ENCODE measurements at regions not wholly inside any gene's neighbourhood (a gene's known extent, or its start where the extent isn't known, plus 50 kb on each side); places are given as distances from the start of the nearest gene placed in this dataset.

DNA sequence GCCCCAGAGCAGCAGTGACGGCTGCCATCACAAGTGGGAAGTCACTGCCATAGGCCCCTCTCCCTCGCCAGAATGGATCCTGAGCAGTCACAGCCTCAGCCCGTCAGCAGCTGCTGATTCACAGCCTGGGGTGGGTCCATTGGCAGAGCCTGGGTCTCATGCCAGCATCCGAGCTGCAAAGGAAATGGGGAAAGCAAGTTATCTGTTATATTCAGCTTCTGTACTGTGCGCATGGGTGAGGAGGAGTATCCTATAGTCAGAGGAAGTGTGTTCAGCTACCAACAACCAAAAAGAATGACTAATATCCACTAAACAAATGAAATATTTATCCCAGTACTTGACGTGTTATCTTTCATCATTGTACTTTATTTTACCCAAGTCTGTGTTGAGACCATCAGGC lies 119.7 kb downstream of the RCN1 start:
- no peak overlapping the region for H3K27ac ChIP-seq (ENCODE audit: low read length)
- no peaks in the 10 kb centered on the region for H3K27me3 ChIP-seq (ENCODE audit: control insufficient read depth, insufficient read depth, low read length)
- H3K9ac ChIP-seq (ENCODE audit: low read length), result no peak overlapping the region

GRCh38 chr11:32213223-32213622 lies 122.3 kb downstream of the RCN1 start:
- H3K36me3 ChIP-seq (ENCODE audit: control insufficient read depth, low read depth, low read length), result no peaks in the 10 kb centered on the region
- H3K27ac ChIP-seq (ENCODE audit: low read length), result no peak overlapping the region
- no peaks in the 10 kb centered on the region for H3K27me3 ChIP-seq (ENCODE audit: control insufficient read depth, insufficient read depth, low read length)
- no peaks in the 10 kb centered on the region for H3K9me3 ChIP-seq (ENCODE audit: control insufficient read depth, low read depth, low read length)
- H3K9ac ChIP-seq (ENCODE audit: low read length), result no peak overlapping the region
- no peak overlapping the region for H3K4me3 ChIP-seq (ENCODE audit: low read length)
- peaks cover 6% of the 10 kb centered on the region for H3K4me1 ChIP-seq (ENCODE audit: control insufficient read depth, low read depth, low read length)

More for the DNA sequence above, 119.7 kb downstream of the RCN1 start:
- no peaks in the 10 kb centered on the region for H3K9me3 ChIP-seq (ENCODE audit: control insufficient read depth, low read depth, low read length)
- H3K4me1 ChIP-seq (ENCODE audit: control insufficient read depth, low read depth, low read length), result peaks cover 6% of the 10 kb centered on the region
- no peaks in the 10 kb centered on the region for H3K36me3 ChIP-seq (ENCODE audit: control insufficient read depth, low read depth, low read length)
- no peak overlapping the region for H3K4me3 ChIP-seq (ENCODE audit: low read length)

GRCh38 chr11:32215157-32215556 lies 124.3 kb downstream of the RCN1 start:
- H3K27me3 ChIP-seq (ENCODE audit: control insufficient read depth, insufficient read depth, low read length), result no peaks in the 10 kb centered on the region
- H3K9ac ChIP-seq (ENCODE audit: low read length), result no peak overlapping the region
- H3K4me1 ChIP-seq (ENCODE audit: control insufficient read depth, low read depth, low read length), result peaks cover 6% of the 10 kb centered on the region
- H3K27ac ChIP-seq (ENCODE audit: low read length), result no peak overlapping the region
- H3K9me3 ChIP-seq (ENCODE audit: control insufficient read depth, low read depth, low read length), result no peaks in the 10 kb centered on the region
- H3K4me3 ChIP-seq (ENCODE audit: low read length), result no peak overlapping the region
- H3K36me3 ChIP-seq (ENCODE audit: control insufficient read depth, low read depth, low read length), result no peaks in the 10 kb centered on the region

DNA sequence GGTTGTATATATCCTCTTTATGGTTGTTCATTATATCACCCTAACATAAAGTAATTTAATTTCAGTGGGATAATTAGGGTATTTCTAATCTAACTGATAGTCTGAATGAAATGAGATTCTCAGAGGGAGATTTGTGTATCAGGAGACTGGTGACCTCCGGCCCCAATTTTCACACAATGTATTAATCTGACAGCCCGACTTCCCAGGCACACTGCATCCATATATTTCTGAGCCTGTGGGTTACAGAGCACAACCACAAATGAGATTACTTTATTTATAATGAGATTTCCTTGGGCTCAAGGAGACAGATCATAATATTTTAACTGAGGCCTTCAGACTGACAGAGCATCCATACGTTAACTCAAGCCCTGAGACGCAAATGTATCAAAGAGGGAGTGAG lies 125.9 kb downstream of the RCN1 start:
- Histone ChIP-seq H3K27me3 (ENCODE audit: control insufficient read depth, insufficient read depth, low read length) (no peaks in the 10 kb centered on the region), H3K27ac (ENCODE audit: low read length) (no peak overlapping the region), H3K36me3 (ENCODE audit: control insufficient read depth, low read depth, low read length) (no peaks in the 10 kb centered on the region), H3K9me3 (ENCODE audit: control insufficient read depth, low read depth, low read length) (no peaks in the 10 kb centered on the region), H3K4me3 (ENCODE audit: low read length) (no peak overlapping the region), H3K4me1 (ENCODE audit: control insufficient read depth, low read depth, low read length) (peaks cover 6% of the 10 kb centered on the region), H3K9ac (ENCODE audit: low read length) (no peak overlapping the region)

DNA sequence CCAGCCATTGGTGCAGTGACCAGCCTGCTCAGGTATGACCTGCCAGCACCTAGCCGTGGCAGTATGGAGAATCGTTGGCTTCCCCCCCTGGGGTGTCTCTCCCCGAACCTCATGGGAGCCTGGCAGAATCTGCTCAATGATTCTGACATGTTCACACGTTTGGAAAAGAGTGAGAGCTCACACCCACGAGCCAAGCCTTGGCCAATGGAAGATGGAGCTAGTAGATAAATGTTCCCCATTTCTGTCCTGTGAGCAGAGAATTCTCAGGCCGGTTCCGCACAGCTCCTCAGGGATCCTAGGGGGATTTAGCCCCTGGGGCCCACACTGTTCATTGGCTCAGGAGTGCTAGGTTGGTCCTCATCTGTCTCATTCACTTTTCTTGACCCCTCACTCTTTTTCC lies 128.4 kb downstream of the RCN1 start:
- Histone ChIP-seq H3K9ac (ENCODE audit: low read length) (no peak overlapping the region), H3K4me1 (ENCODE audit: control insufficient read depth, low read depth, low read length) (no peaks in the 10 kb centered on the region), H3K9me3 (ENCODE audit: control insufficient read depth, low read depth, low read length) (no peaks in the 10 kb centered on the region), H3K27me3 (ENCODE audit: control insufficient read depth, insufficient read depth, low read length) (no peaks in the 10 kb centered on the region), H3K4me3 (ENCODE audit: low read length) (no peak overlapping the region), H3K36me3 (ENCODE audit: control insufficient read depth, low read depth, low read length) (no peaks in the 10 kb centered on the region), H3K27ac (ENCODE audit: low read length) (no peak overlapping the region)

- Histone ChIP-seq H3K36me3 (ENCODE audit: control insufficient read depth, low read depth, low read length) (no peaks in the 10 kb centered on the region), H3K9ac (ENCODE audit: low read length) (no peak overlapping the region), H3K4me1 (ENCODE audit: control insufficient read depth, low read depth, low read length) (no peaks in the 10 kb centered on the region)
Measured at GRCh38 chr11:32221476-32222032, 130.7 kb downstream of the RCN1 start.

GRCh38 chr11:32224580-32224979 lies 133.7 kb downstream of the RCN1 start:
- Histone ChIP-seq H3K36me3 (ENCODE audit: control insufficient read depth, low read depth, low read length) (no peaks in the 10 kb centered on the region), H3K9ac (ENCODE audit: low read length) (no peak overlapping the region), H3K27me3 (ENCODE audit: control insufficient read depth, insufficient read depth, low read length) (no peaks in the 10 kb centered on the region), H3K4me1 (ENCODE audit: control insufficient read depth, low read depth, low read length) (no peaks in the 10 kb centered on the region), H3K4me3 (ENCODE audit: low read length) (no peak overlapping the region), H3K27ac (ENCODE audit: low read length) (no peak overlapping the region), H3K9me3 (ENCODE audit: control insufficient read depth, low read depth, low read length) (no peaks in the 10 kb centered on the region)

More at GRCh38 chr11:32221476-32222032, 130.7 kb downstream of the RCN1 start:
- Histone ChIP-seq H3K4me3 (ENCODE audit: low read length) (no peak overlapping the region), H3K27me3 (ENCODE audit: control insufficient read depth, insufficient read depth, low read length) (no peaks in the 10 kb centered on the region), H3K27ac (ENCODE audit: low read length) (no peak overlapping the region), H3K9me3 (ENCODE audit: control insufficient read depth, low read depth, low read length) (no peaks in the 10 kb centered on the region)

DNA sequence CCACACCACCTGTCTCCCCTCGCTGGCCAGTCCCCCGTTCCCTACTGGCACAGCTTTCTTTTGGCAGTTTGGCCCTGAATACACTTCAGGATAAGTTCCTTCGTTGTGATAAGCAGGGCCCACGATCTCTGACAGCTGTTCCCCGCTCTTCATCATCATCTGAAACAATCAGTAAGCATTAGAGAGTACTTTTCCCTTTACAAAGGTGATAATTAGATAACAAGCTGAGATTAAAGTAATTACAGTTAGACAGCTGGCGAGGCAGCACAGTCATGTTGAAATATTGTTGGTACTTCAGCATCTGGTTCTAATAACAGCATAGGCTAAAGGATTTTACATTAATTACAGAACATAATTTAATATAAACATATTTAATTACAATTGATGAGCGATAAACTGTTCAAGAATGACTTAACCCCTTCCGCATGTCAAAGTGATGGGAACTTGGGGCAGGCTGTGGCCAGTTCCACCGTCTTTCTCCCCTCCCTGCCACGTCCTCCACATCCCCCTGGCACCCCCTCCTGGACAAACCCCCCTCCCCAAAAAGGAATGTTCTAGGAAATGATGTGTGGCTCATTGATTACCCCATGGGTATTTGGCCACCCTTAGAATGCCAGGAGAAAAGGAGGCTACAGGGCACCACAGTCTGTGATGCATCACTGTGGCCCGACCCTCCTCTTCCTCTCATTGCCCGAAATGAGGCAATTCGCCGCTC lies 134.9 kb downstream of the RCN1 start:
- no peak overlapping the region for H3K9ac ChIP-seq (ENCODE audit: low read length)
- H3K27ac ChIP-seq (ENCODE audit: low read length), result no peak overlapping the region
- H3K9me3 ChIP-seq (ENCODE audit: control insufficient read depth, low read depth, low read length), result no peaks in the 10 kb centered on the region
- no peaks in the 10 kb centered on the region for H3K4me1 ChIP-seq (ENCODE audit: control insufficient read depth, low read depth, low read length)
- no peaks in the 10 kb centered on the region for H3K27me3 ChIP-seq (ENCODE audit: control insufficient read depth, insufficient read depth, low read length)
- no peak overlapping the region for H3K4me3 ChIP-seq (ENCODE audit: low read length)
- no peaks in the 10 kb centered on the region for H3K36me3 ChIP-seq (ENCODE audit: control insufficient read depth, low read depth, low read length)

DNA sequence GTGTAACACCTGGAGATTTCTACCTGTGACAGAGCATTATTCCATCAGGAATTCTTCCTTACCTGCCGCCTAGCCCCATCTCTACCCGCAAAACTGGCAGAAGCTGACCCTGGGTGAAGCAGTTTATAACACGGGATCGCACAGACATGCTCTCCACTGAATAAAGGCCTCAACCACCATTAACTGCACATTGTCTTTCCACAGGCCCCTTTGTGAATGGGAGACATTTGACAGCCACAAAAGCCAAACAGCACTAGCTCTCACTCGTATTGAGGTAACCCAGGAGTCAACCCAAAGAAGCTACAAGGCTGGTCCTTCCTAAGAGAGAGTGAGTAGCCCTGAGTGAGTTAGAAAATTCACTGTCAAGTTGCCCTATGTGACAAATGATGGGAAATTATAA lies 135.6 kb downstream of the RCN1 start:
- H3K9ac ChIP-seq (ENCODE audit: low read length), result no peak overlapping the region

DNA sequence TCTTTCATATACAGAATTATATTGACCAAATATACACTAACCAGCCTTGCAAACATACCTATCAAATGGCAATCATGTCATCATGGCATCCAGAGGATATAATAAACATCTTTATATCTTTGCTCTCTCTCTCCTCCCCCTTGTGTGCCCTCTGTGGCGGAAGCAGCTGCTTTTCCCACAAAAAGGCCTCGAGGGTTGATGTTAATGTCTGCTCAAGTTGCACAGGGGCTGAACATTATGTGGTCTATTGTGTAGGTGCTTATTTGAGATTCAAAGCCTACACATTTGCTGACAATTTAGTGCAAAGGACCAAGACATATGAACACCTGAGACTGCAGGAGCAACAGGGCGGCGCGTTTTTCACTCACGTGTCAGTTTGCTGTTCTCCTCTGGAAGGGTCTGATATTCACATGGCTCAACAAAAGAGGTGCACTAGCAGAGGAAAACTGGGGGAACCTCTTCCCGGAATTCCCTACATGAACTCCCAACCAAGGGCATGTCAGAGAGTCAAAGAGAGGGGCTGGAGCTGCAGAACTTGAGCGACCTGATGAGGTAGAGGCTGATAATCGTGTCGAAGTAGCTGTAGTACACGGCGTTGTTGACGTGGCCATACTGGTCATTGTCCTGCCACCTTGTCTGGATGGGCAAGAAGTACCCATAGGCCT lies 138.8 kb downstream of the RCN1 start:
- no peaks in the 10 kb centered on the region for H3K4me1 ChIP-seq (ENCODE audit: control insufficient read depth, low read depth, low read length)
- H3K9ac ChIP-seq (ENCODE audit: low read length), result no peak overlapping the region
- H3K9me3 ChIP-seq (ENCODE audit: control insufficient read depth, low read depth, low read length), result no peaks in the 10 kb centered on the region
- no peak overlapping the region for H3K4me3 ChIP-seq (ENCODE audit: low read length)
- H3K27ac ChIP-seq (ENCODE audit: low read length), result no peak overlapping the region
- H3K36me3 ChIP-seq (ENCODE audit: control insufficient read depth, low read depth, low read length), result no peaks in the 10 kb centered on the region
- no peaks in the 10 kb centered on the region for H3K27me3 ChIP-seq (ENCODE audit: control insufficient read depth, insufficient read depth, low read length)

More for the DNA sequence above, 135.6 kb downstream of the RCN1 start:
- Histone ChIP-seq H3K4me3 (ENCODE audit: low read length) (no peak overlapping the region), H3K27ac (ENCODE audit: low read length) (no peak overlapping the region), H3K4me1 (ENCODE audit: control insufficient read depth, low read depth, low read length) (no peaks in the 10 kb centered on the region), H3K36me3 (ENCODE audit: control insufficient read depth, low read depth, low read length) (no peaks in the 10 kb centered on the region), H3K27me3 (ENCODE audit: control insufficient read depth, insufficient read depth, low read length) (no peaks in the 10 kb centered on the region), H3K9me3 (ENCODE audit: control insufficient read depth, low read depth, low read length) (no peaks in the 10 kb centered on the region)

DNA sequence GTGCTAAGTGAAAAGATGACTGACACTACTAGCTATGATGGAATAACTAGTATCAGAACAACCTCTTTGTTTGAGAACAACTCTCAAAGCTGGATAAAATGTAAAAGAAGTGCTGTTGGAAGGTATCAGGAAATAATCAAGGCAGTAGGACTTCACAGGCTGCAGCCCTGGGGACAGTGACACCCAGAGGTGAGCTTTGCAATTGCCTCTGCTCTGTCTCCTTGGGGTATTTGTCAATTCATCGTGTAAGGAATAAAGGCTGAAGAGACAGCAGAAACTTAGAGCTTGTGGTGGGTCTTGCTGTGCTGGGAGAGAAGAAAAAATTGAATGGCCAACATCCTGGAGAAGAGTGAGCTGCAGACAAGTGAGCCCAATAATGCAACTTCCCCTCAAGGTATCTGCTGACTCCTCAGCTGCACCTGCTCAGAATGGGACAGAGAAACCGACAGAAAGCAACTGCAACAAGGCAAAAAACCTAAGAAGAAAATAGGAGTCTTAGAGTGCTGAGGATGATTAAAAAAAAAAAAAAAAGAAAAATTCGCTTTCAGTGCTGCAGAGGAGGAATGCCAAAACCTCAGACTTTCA lies 141.1 kb downstream of the RCN1 start:
- Histone ChIP-seq H3K27ac (ENCODE audit: low read length) (no peak overlapping the region), H3K9ac (ENCODE audit: low read length) (no peak overlapping the region), H3K27me3 (ENCODE audit: control insufficient read depth, insufficient read depth, low read length) (no peaks in the 10 kb centered on the region), H3K4me3 (ENCODE audit: low read length) (no peak overlapping the region), H3K4me1 (ENCODE audit: control insufficient read depth, low read depth, low read length) (no peaks in the 10 kb centered on the region), H3K36me3 (ENCODE audit: control insufficient read depth, low read depth, low read length) (no peaks in the 10 kb centered on the region), H3K9me3 (ENCODE audit: control insufficient read depth, low read depth, low read length) (no peaks in the 10 kb centered on the region)

Data from iPS-18a (cell line).